Fibroblast of peridontal ligament (primary cell): ENCODE measurements at regions not wholly inside any gene's neighbourhood (a gene's known extent, or its start where the extent isn't known, plus 50 kb on each side); places are given as distances from the start of the nearest gene placed in this dataset.
A peak's percentile ranks its signal among the peaks of the same experiment; 100 is the strongest.

Experiments
- DNase-seq: peaks from one replicate; pipeline ENCODE4 v3.0.0-alpha.2; 2010; ENCODE audit errors: extremely low read depth

- DNase-seq: no peak
Measured at GRCh38 chr4:104418286-104418685, 76.4 kb downstream of the CXXC4 start.

GRCh38 chr4:104417357-104417882 is 77.3 kb downstream of the CXXC4 start:
- no peak for DNase-seq

- DNase-seq: no peak
Measured at GRCh38 chr4:104416725-104417356, 77.9 kb downstream of the CXXC4 start.

- no peak for DNase-seq
Measured at GRCh38 chr4:104413487-104413886, 81.2 kb downstream of the CXXC4 start.

GRCh38 chr4:104412344-104412743 is 82.3 kb downstream of the CXXC4 start:
- DNase-seq: no peak

GRCh38 chr4:104411502-104411901 is 83.2 kb downstream of the CXXC4 start:
- DNase-seq: no peak

GRCh38 chr4:104408878-104409277 is 85.8 kb downstream of the CXXC4 start:
- DNase-seq: no peak

GRCh38 chr4:104404361-104404760 is 90.3 kb downstream of the CXXC4 start:
- DNase-seq: no peak

- DNase-seq: peak; percentile 0
Measured at GRCh38 chr4:104395168-104395614, 99.5 kb downstream of the CXXC4 start.

GRCh38 chr4:104394406-104395167 is 100.1 kb downstream of the CXXC4 start:
- no peak for DNase-seq

- DNase-seq: no peak
Measured at GRCh38 chr4:104393655-104394324, 100.9 kb downstream of the CXXC4 start.

GRCh38 chr4:104385713-104386112 is 109.0 kb downstream of the CXXC4 start:
- no peak for DNase-seq

GRCh38 chr4:104382961-104383360 is 111.7 kb downstream of the CXXC4 start:
- DNase-seq: no peak

GRCh38 chr4:104381729-104382128 is 113.0 kb downstream of the CXXC4 start:
- DNase-seq: no peak

GRCh38 chr4:104365618-104366017 is 129.1 kb downstream of the CXXC4 start:
- no peak for DNase-seq

- DNase-seq: no peak
Measured at GRCh38 chr4:104353481-104353880, 141.2 kb downstream of the CXXC4 start.

- no peak for DNase-seq
Measured at GRCh38 chr4:104352211-104352610, 142.5 kb downstream of the CXXC4 start.

GRCh38 chr4:104351706-104352105 is 143.0 kb downstream of the CXXC4 start:
- no peak for DNase-seq

- no peak for DNase-seq
Measured at GRCh38 chr4:104345598-104346242, 149.0 kb downstream of the CXXC4 start.

- DNase-seq: no peak
Measured at GRCh38 chr4:104344342-104344980, 150.2 kb downstream of the CXXC4 start.

- no peak for DNase-seq
Measured at GRCh38 chr4:104334410-104334809, 160.3 kb downstream of the CXXC4 start.
